Activated naive CD4-positive, alpha-beta T cell treated with anti-CD3 and anti-CD28 coated beads, Interleukin-2, amount 10 ng/mL, durations not matched to agents 7 days and 5 days (primary cell): ENCODE measurements at regions not wholly inside any gene's neighbourhood (a gene's known extent, or its start where the extent isn't known, plus 50 kb on each side); places are given as distances from the start of the nearest gene placed in this dataset.
A peak's percentile ranks its signal among the peaks of the same experiment; 100 is the strongest.

ENCODE experiments used
- CTCF ChIA-PET: fragments of 350-600 bp; sonication (Branson Sonifier 250); formaldehyde crosslinking; loops from one replicate; lab custom pipeline; 2021; ENCODE audit warnings: antibody characterized with exemption; lab: Charles Lee
- DNase-seq: peaks from one replicate; pipeline ENCODE4 v3.0.0-alpha.2; 2020
- H3K27ac Mint-ChIP-seq: one replicate; pipeline ENCODE4 v1.8.0; 2021; ENCODE audit warnings: mild to moderate bottlenecking, moderate library complexity, mixed read lengths
- H3K27me3 Mint-ChIP-seq: one replicate; pipeline ENCODE4 v1.8.0; 2021; ENCODE audit warnings: mild to moderate bottlenecking, mixed read lengths
- H3K36me3 Mint-ChIP-seq: one replicate; pipeline ENCODE4 v1.8.0; 2021; ENCODE audit warnings: mixed read lengths
- H3K4me1 Mint-ChIP-seq: one replicate; pipeline ENCODE4 v1.8.0; 2021; ENCODE audit warnings: mixed read lengths
- H3K4me3 Mint-ChIP-seq: one replicate; pipeline ENCODE4 v1.8.0; 2021; ENCODE audit warnings: mild to moderate bottlenecking, moderate library complexity, mixed read lengths
- H3K9me3 Mint-ChIP-seq: one replicate; pipeline ENCODE4 v1.8.0; 2021; ENCODE audit warnings: mixed read lengths

DNA sequence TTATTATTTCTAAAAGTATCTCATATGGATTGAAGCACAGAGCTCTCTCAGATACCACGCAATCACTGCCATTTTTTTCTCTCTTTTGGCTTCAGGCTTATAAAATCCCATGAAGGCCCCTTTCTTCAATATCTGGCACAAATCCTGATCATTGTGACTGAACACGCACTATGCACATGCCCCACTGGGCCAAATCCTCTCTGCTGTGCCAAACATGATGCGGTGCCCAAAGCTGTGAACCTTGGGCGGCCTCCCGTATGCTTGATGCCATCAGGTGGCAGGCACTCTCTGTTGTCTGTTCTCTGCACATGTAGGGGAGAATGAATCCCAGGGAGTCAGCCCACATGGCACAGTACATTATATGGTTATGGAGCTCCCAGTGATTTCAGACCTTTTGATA lies 375.0 kb upstream of the RGMB start:
- Mint-ChIP-seq H3K27me3 (no peaks in the 10 kb centered on the region), H3K4me1 (no peaks in the 10 kb centered on the region), H3K36me3 (no peaks in the 10 kb centered on the region), H3K4me3 (no peak overlapping the region), H3K9me3 (no peaks in the 10 kb centered on the region), H3K27ac (no peak overlapping the region)
- no peak for DNase-seq
- CTCF ChIA-PET: no interaction called here

DNA sequence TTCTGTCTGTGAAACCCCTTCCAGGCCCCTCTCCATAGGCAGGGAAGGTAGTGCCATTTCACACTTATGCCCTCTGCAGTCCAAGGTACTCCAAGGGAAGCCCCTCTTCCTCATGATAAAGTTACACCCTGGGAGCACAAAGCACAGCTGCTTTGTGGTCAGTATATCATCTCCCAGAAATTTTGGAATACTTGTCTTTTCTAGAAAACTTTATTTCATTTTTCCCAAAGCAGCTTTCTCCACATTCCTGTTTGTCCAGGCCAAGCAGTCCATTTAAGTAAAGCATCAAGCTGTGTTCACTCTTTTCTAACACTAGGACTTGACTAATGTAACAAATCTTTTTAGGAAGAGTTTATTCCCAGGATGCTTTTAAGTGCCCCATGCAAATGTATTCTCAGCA lies 371.8 kb upstream of the RGMB start:
- H3K27me3 Mint-ChIP-seq: no peaks in the 10 kb centered on the region
- no peak overlapping the region for H3K27ac Mint-ChIP-seq
- DNase-seq: no peak
- CTCF ChIA-PET: no interaction called here
- H3K9me3 Mint-ChIP-seq: no peaks in the 10 kb centered on the region
- H3K4me3 Mint-ChIP-seq: no peak overlapping the region
- H3K4me1 Mint-ChIP-seq: no peaks in the 10 kb centered on the region
- no peaks in the 10 kb centered on the region for H3K36me3 Mint-ChIP-seq

DNA sequence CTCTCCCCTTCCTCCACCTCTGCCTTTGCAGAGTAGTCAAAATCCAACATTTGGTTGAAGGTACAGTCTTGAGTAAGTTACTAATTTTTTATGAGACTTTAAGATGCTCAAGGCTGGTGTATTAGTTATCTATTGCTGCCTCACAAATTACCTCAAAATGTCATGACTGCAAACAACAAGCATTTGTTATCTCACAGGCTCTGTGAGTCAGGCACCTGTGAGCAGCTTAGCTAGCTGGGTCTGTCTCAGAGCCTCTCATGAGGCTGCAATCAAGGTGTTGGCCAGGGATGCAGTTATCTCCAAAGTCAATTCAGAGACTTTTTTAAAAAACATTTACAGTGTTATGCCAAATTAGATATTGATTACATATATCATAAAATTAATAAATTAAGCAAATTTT lies 371.3 kb upstream of the RGMB start:
- Mint-ChIP-seq H3K27me3 (no peaks in the 10 kb centered on the region), H3K9me3 (no peaks in the 10 kb centered on the region), H3K27ac (no peak overlapping the region), H3K4me1 (no peaks in the 10 kb centered on the region), H3K4me3 (no peak overlapping the region), H3K36me3 (no peaks in the 10 kb centered on the region)
- no peak for DNase-seq
- CTCF ChIA-PET: no interaction called here

DNA sequence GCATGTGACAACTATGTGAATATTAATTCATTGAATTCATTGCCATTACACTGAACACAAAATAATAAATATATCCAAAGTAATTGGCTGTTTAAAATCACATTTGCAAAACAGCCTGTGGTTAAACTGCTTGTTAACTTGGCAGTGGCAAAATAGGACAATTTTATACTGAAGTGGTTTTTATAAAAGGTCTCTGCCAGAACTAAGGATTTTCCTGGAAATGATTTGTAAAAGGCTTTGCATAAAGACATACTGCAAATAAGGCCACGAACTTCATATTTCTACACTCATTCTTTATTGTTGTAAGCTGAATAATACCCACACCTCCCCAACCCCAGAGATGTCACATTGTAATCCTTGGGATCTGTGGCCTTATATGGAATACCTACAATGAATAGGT lies 370.3 kb upstream of the RGMB start:
- Mint-ChIP-seq H3K27ac (no peak overlapping the region), H3K27me3 (no peaks in the 10 kb centered on the region), H3K4me1 (no peaks in the 10 kb centered on the region), H3K4me3 (no peak overlapping the region), H3K36me3 (no peaks in the 10 kb centered on the region), H3K9me3 (no peaks in the 10 kb centered on the region)
- CTCF ChIA-PET: no interaction called here
- no peak for DNase-seq

DNA sequence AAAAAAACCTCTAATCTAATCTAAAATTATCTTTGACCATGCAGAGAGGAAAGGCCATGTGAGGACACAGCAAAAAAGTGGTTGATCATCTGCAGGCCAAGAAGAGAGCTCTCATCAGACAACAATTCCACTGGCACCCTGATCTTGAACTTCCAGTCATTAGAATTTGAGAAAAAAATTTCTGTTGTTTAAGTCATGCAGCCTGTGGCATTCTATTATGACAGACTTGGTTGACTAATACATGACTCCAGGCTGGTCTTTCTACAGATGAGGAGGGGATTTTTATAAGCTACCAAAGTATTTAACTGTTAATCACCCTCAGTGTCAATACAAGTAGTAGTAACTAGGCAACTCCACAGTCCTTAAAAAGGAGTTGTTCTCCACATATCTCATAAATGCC lies 358.5 kb upstream of the RGMB start:
- no peaks in the 10 kb centered on the region for H3K36me3 Mint-ChIP-seq
- CTCF ChIA-PET: no interaction called here
- no peaks in the 10 kb centered on the region for H3K9me3 Mint-ChIP-seq
- no peak overlapping the region for H3K27ac Mint-ChIP-seq
- H3K27me3 Mint-ChIP-seq: no peaks in the 10 kb centered on the region
- H3K4me3 Mint-ChIP-seq: no peak overlapping the region
- DNase-seq: no peak
- H3K4me1 Mint-ChIP-seq: no peaks in the 10 kb centered on the region

DNA sequence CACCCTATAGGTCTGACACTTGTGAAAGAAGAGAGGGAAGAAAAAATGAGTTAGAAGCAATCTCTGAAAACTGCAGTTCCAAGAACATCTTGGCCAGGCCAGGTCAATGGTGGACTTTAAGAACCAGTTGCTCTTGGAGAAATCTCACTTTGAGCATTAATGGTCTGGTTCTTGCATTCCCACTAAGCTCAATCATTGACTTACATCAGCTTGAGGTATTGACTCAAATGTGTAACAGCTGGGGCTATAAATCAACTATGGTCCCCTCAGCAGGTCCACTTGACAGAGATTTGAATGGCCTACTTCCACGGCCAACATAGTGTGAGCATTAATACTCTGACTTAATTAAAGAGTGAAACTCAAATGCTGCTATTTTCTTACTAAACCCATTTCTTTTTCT lies 357.8 kb upstream of the RGMB start:
- H3K36me3 Mint-ChIP-seq: no peaks in the 10 kb centered on the region
- no peak overlapping the region for H3K27ac Mint-ChIP-seq
- DNase-seq: no peak
- H3K4me1 Mint-ChIP-seq: no peaks in the 10 kb centered on the region
- no peak overlapping the region for H3K4me3 Mint-ChIP-seq
- CTCF ChIA-PET: no interaction called here
- no peaks in the 10 kb centered on the region for H3K27me3 Mint-ChIP-seq
- no peaks in the 10 kb centered on the region for H3K9me3 Mint-ChIP-seq

DNA sequence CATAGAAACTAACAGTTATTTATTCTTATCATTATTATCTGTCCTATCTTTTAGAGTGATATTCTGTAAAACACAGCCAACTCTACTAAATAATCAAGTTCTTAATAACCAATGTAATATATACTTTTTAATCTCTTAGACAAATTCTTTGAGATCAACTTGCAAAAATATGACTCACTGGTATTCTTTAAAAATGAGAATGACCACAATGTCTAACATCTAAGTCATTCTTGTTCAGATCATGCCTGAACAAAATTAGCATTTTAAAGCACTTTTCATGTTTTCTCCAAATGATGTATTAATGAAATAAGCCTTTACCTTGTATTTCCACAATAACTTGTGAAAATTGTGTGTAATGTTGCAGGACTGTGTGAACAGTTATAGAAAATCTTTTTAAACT lies 356.9 kb upstream of the RGMB start:
- CTCF ChIA-PET: no interaction called here
- no peak for DNase-seq
- Mint-ChIP-seq H3K27me3 (no peaks in the 10 kb centered on the region), H3K36me3 (no peaks in the 10 kb centered on the region), H3K4me3 (no peak overlapping the region), H3K9me3 (no peaks in the 10 kb centered on the region), H3K27ac (no peak overlapping the region), H3K4me1 (no peaks in the 10 kb centered on the region)

DNA sequence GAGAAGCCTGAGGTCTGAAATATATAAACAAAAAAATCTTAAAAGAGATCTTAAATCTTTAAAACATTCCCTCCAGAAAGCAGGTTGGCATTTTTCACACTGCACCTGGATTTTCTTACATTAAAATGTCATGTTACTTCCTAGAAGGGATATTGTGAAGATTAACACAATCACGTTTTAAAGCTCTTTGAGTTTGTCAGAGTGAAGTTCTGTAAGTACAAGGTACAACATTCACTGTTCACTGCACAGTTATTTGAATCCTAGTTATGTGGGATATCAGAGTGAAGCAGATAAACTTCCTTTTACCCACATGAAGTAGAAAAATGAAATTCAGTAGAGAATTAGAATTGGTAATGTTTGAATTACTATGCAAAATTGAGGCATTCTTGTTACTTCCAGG lies 353.6 kb upstream of the RGMB start:
- Mint-ChIP-seq H3K36me3 (no peaks in the 10 kb centered on the region), H3K27me3 (no peaks in the 10 kb centered on the region), H3K4me1 (no peaks in the 10 kb centered on the region), H3K4me3 (no peak overlapping the region), H3K9me3 (no peaks in the 10 kb centered on the region), H3K27ac (no peak overlapping the region)
- no peak for DNase-seq
- CTCF ChIA-PET: interaction anchor here (0.9 kb wide), 1 partner anchor 295 kb away, joined by 3 read pairs; no protein-coding TSS in a partner anchor

DNA sequence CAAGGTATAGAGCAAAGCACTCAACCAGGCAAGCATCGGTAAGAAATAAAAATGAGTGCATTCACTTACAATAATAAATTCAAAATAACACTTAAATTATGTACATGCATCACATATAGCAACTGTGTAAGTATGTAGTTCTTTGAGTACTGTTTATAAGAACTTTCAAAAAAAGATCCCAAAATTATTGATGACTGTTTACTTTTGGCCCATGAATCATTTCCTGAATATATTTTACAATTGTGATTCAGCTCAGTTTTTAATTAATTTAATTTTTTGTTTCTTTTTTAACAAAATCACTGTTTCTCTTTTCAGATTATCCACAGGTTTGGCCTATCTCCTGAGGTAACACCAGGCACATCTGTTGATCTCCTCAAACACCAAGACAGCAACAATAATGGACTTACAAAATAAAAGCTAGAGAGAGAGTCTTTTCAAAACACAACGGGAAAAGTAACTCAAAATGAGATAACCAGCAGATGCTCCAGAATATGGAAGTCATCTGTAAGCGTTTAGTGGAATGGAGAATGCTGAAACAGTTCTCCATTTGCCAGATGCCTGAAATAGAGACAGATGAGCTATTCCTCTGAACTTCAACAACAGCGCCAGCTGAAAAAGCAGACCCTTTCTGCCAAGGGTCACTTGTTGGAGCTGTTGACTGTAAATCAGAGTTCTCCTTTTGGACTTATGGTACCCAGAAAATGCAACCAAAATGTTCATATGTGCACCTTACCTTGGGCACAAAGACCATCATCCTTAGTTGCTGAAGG lies 348.6 kb upstream of the RGMB start:
- H3K4me1 Mint-ChIP-seq: peaks cover 14% of the 10 kb centered on the region
- CTCF ChIA-PET: interaction anchor here (1.1 kb wide), 1 partner anchor 25 kb away, joined by 3 read pairs; no protein-coding TSS in a partner anchor
- H3K27ac Mint-ChIP-seq: no peak overlapping the region
- H3K4me3 Mint-ChIP-seq: no peak overlapping the region
- no peaks in the 10 kb centered on the region for H3K36me3 Mint-ChIP-seq
- H3K9me3 Mint-ChIP-seq: no peaks in the 10 kb centered on the region
- no peak for DNase-seq
- no peaks in the 10 kb centered on the region for H3K27me3 Mint-ChIP-seq

DNA sequence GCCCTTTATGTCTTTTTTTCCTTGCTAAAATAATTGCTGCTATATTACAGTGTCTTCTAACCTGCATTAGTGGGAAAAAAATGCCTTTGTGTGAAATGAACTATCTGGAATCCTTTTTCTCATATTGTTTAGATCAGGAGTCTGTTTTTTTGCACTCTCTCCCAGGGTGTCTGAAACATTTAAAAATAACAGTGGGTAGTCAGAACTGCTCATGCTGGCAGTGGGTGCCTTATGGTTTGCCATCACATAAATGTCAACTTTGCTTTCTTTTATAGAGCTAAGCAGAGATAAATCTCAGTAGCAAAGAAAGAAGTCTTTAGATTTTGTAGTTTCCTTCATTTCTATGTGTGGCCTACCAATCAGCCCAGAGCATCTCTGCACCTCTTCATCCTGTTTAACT lies 347.8 kb upstream of the RGMB start:
- Mint-ChIP-seq H3K36me3 (no peaks in the 10 kb centered on the region), H3K27ac (no peak overlapping the region), H3K27me3 (no peaks in the 10 kb centered on the region), H3K4me1 (peaks cover 14% of the 10 kb centered on the region), H3K4me3 (no peak overlapping the region), H3K9me3 (no peaks in the 10 kb centered on the region)
- CTCF ChIA-PET: no interaction called here
- no peak for DNase-seq

DNA sequence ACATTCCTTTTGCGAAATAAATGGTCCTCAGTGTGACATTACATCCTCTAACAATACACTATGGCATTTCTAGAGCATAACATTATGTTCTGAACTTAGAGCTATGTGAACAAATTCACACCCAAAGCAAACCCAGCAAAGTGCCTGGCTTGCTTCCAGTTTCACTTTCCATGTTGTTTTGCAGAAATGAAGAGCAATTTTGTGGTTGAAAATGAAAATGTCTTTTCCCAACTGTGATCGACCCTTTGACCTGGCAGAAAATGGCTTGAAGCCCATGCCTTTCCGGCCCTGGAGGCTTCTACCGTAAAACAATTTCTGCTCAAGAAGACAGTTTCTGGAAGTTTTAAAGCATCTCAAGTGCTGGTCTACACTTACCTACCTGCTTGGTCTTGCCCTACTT lies 344.7 kb upstream of the RGMB start:
- no peaks in the 10 kb centered on the region for H3K9me3 Mint-ChIP-seq
- peak; percentile 23 for DNase-seq
- H3K4me1 Mint-ChIP-seq: peaks cover 14% of the 10 kb centered on the region
- H3K4me3 Mint-ChIP-seq: no peak overlapping the region
- H3K27ac Mint-ChIP-seq: no peak overlapping the region
- no peaks in the 10 kb centered on the region for H3K27me3 Mint-ChIP-seq
- CTCF ChIA-PET: no interaction called here
- H3K36me3 Mint-ChIP-seq: no peaks in the 10 kb centered on the region

DNA sequence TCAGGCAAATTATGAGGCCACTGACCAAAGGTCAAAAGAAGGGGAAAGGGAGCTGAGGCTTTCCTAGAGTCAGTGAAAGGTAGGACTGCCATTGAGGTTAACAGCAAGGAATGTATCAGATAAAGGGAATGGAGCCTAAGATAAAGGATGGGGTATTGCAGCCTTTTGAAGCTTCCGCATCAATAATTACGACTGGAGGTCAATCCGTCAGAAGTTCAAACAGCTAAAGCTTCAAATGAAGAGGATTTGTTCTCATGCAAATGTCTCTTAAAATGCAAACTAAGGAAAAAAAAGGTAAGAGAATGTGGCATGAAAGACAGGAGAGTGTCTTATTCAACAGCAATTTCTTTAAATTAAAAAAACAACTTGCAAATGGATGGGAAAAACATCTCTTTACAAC lies 341.1 kb upstream of the RGMB start:
- no peak overlapping the region for H3K27ac Mint-ChIP-seq
- no peaks in the 10 kb centered on the region for H3K36me3 Mint-ChIP-seq
- no peak for DNase-seq
- H3K9me3 Mint-ChIP-seq: no peaks in the 10 kb centered on the region
- H3K4me3 Mint-ChIP-seq: no peak overlapping the region
- peaks cover 14% of the 10 kb centered on the region for H3K4me1 Mint-ChIP-seq
- CTCF ChIA-PET: interaction anchor here (0.6 kb wide), 1 partner anchor 167 kb away, joined by 3 read pairs; no protein-coding TSS in a partner anchor
- H3K27me3 Mint-ChIP-seq: no peaks in the 10 kb centered on the region

DNA sequence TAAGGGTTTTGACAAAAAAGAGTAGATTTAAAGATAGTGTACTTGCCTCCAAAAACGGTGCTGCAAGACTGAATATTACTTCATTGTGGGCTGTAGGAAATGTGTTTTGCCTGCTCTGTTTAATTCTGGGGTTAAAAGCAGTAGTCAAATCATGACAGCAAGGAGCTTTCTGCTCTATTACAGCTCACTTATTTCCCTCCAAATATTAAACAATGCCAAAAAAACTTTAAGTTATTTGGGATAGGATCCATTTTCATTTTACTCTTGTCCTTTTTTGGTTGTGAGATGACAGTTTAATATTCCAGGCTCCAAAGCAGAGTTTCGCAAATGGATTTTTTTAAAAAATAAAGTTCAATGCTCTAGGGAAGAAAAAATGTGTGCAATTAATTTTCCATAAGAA lies 340.4 kb upstream of the RGMB start:
- Mint-ChIP-seq H3K27ac (no peak overlapping the region), H3K4me1 (peaks cover 12% of the 10 kb centered on the region), H3K4me3 (no peak overlapping the region), H3K27me3 (no peaks in the 10 kb centered on the region), H3K36me3 (no peaks in the 10 kb centered on the region), H3K9me3 (no peaks in the 10 kb centered on the region)
- CTCF ChIA-PET: interaction anchor here (0.6 kb wide), 1 partner anchor 166 kb away, joined by 3 read pairs; no protein-coding TSS in a partner anchor
- DNase-seq: no peak

DNA sequence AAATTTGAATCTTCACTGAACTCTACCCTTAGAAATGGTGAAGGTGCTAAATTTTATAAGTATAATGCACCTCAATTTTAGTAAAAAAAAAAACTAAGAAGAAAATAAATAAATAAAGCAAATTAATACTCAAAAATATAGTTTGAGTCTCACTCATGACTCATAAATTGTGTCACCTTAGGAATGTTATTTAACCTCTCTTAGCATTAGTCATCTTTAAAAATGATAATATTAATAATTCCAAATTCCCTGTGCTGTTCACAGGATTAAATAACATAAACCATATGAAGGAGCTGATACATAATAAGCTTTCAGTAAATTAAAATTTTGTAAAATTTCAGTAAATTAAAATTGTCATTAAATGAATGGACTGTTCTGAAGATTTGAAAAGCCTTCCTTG lies 339.8 kb upstream of the RGMB start:
- no peaks in the 10 kb centered on the region for H3K27me3 Mint-ChIP-seq
- H3K27ac Mint-ChIP-seq: no peak overlapping the region
- no peak for DNase-seq
- no peaks in the 10 kb centered on the region for H3K9me3 Mint-ChIP-seq
- H3K4me1 Mint-ChIP-seq: peaks cover 7% of the 10 kb centered on the region
- H3K4me3 Mint-ChIP-seq: no peak overlapping the region
- H3K36me3 Mint-ChIP-seq: no peaks in the 10 kb centered on the region
- CTCF ChIA-PET: no interaction called here

DNA sequence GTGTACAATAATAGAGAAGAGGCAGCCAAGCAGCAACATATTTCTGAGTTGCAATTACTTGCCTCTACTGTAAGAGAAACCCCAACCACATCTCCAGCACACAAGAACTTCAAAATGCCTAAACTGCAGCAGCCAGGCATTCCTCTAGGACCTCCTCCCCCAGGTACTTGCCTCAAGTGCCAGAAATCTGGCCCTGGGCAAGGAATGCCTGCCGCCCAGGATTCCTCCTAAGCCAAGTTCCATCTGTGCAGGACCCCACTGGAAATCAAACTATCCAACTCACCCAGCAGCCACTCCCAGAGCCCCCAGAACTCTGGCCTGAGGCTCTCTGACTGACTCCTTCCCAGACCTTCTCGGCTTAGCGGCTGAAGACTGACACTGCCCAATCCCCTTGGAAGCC lies 336.8 kb upstream of the RGMB start:
- DNase-seq: no peak
- peaks cover 7% of the 10 kb centered on the region for H3K9me3 Mint-ChIP-seq
- H3K27me3 Mint-ChIP-seq: no peaks in the 10 kb centered on the region
- no peaks in the 10 kb centered on the region for H3K36me3 Mint-ChIP-seq
- no peaks in the 10 kb centered on the region for H3K4me1 Mint-ChIP-seq
- no peak overlapping the region for H3K4me3 Mint-ChIP-seq
- no peak overlapping the region for H3K27ac Mint-ChIP-seq
- CTCF ChIA-PET: no interaction called here
